DND-41 (cell line): ENCODE measurements at regions not wholly inside any gene's neighbourhood (a gene's known extent, or its start where the extent isn't known, plus 50 kb on each side); places are given as distances from the start of the nearest gene placed in this dataset.

Experiments used
- EZH2 ChIP-seq: IDR thresholded peaks from 3 replicates; pipeline ENCODE4 v1.6.1; 2012; ENCODE audit warnings: borderline replicate concordance, low read depth, mild to moderate bottlenecking, moderate library complexity, low read length, inconsistent platforms; ENCODE audit not compliant: severe bottlenecking
- TF ChIP-seq, protein P1 (sequence below): IDR thresholded peaks from 2 replicates; pipeline ENCODE4 v1.5.1; 2012; ENCODE audit warnings: borderline replicate concordance, low read length, moderate library complexity, mild to moderate bottlenecking; ENCODE audit not compliant: poor library complexity, severe bottlenecking; ENCODE audit errors: extremely low read depth

DNA sequence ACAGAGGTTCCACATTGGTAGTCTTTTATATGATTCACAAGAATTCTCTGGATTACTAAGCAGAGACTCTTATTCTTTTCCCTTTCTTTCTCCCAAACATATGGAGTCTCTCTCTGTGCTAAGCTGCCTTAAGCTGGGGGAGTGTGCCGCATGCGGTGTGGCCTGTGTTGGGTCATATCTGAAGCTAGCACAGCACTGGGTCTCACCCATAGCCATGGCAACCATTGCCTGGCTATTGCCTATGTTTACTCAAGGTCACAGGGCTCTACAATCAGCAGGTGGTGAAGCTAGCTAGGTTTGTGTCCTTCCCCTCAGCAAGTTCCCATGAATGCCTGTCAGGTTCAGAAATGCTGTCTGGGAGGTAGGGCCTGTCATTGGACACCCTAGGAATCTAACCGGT, 73.6 kb upstream of the ZRANB2 start:
- TF ChIP-seq, protein P1, sequence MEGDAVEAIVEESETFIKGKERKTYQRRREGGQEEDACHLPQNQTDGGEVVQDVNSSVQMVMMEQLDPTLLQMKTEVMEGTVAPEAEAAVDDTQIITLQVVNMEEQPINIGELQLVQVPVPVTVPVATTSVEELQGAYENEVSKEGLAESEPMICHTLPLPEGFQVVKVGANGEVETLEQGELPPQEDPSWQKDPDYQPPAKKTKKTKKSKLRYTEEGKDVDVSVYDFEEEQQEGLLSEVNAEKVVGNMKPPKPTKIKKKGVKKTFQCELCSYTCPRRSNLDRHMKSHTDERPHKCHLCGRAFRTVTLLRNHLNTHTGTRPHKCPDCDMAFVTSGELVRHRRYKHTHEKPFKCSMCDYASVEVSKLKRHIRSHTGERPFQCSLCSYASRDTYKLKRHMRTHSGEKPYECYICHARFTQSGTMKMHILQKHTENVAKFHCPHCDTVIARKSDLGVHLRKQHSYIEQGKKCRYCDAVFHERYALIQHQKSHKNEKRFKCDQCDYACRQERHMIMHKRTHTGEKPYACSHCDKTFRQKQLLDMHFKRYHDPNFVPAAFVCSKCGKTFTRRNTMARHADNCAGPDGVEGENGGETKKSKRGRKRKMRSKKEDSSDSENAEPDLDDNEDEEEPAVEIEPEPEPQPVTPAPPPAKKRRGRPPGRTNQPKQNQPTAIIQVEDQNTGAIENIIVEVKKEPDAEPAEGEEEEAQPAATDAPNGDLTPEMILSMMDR, result no peak
- TF ChIP-seq EZH2, result no peak
